Naive thymus-derived CD4-positive, alpha-beta T cell (primary cell): ENCODE measurements at regions not wholly inside any gene's neighbourhood (a gene's known extent, or its start where the extent isn't known, plus 50 kb on each side); places are given as distances from the start of the nearest gene placed in this dataset.

Experiments used
- ATAC-seq: fragments of 150-1000 bp; cut with Tn5 transposase; 2 replicates; pipeline ENCODE4 v1.10.0; 2021; ENCODE audit warnings: mild to moderate bottlenecking, moderate library complexity
- CTCF ChIA-PET: fragments of 350-600 bp; sonication (Branson Sonifier 250); formaldehyde crosslinking; loops from one replicate; lab custom pipeline; 2021; ENCODE audit warnings: antibody characterized with exemption; lab: Charles Lee
- POLR2A ChIA-PET: fragments of 350-600 bp; sonication (Branson Sonifier 250); formaldehyde crosslinking; loops from one replicate; lab custom pipeline; 2021; ENCODE audit warnings: antibody characterized with exemption, inconsistent platforms; lab: Charles Lee
- DNase-seq, 9 donors: peaks; one replicate each; pipeline versions ENCODE4 v3.0.0 to v3.0.0-alpha.2; 2020 to 2022; ENCODE audit warnings: mixed read lengths in 1 of 9
- H3K27ac ChIP-seq: one replicate; pipeline ENCODE4 v1.7.0; 2013; ENCODE audit warnings: mild to moderate bottlenecking, low read depth, low read length, moderate library complexity
- H3K27me3 ChIP-seq, 2 donors: one replicate each; pipeline ENCODE4 v1.7.0; 2013; ENCODE audit warnings: low read length in 2 of 2, mild to moderate bottlenecking in 2 of 2, moderate library complexity in 2 of 2; ENCODE audit not compliant: control insufficient read depth in 2 of 2, insufficient read depth in 2 of 2
- H3K36me3 ChIP-seq, 3 experiments: 1 replicate in 2 of 3; 2 replicates in 1 of 3; pipeline ENCODE4 v1.7.0; 2013; ENCODE audit warnings: low read length in 3 of 3, mild to moderate bottlenecking in 3 of 3, moderate library complexity in 1 of 3; ENCODE audit not compliant: insufficient read depth in 3 of 3, control insufficient read depth in 2 of 3
- H3K4me1 ChIP-seq, 2 donors: one replicate each; pipeline ENCODE4 v1.7.0; 2013; ENCODE audit warnings: low read length in 2 of 2, mild to moderate bottlenecking in 2 of 2, moderate library complexity in 1 of 2; ENCODE audit not compliant: control insufficient read depth in 2 of 2, insufficient read depth in 2 of 2
- H3K4me3 ChIP-seq: 2 replicates; pipeline ENCODE4 v1.7.0; 2013; ENCODE audit warnings: mild to moderate bottlenecking, low read length
- H3K9me3 ChIP-seq, 3 experiments: 1 replicate in 2 of 3; 2 replicates in 1 of 3; pipeline ENCODE4 v1.7.0; 2013; ENCODE audit warnings: low read length in 3 of 3; ENCODE audit not compliant: control insufficient read depth in 2 of 3
- H3K27ac Mint-ChIP-seq, 9 donors: one replicate each; pipeline ENCODE4 v1.8.0; 2020 to 2022; ENCODE audit warnings: mixed read lengths in 9 of 9, mild to moderate bottlenecking in 8 of 9, moderate library complexity in 5 of 9, inconsistent platforms in 2 of 9
- H3K27me3 Mint-ChIP-seq, 5 donors: one replicate each; pipeline ENCODE4 v1.8.0; 2021 to 2022; ENCODE audit warnings: mixed read lengths in 5 of 5, mild to moderate bottlenecking in 1 of 5
- H3K36me3 Mint-ChIP-seq, 5 donors: one replicate each; pipeline ENCODE4 v1.8.0; 2020 to 2022; ENCODE audit warnings: mixed read lengths in 5 of 5, mild to moderate bottlenecking in 3 of 5, inconsistent platforms in 1 of 5
- H3K4me1 Mint-ChIP-seq, 7 donors: one replicate each; pipeline ENCODE4 v1.8.0; 2020 to 2022; ENCODE audit warnings: mixed read lengths in 7 of 7, mild to moderate bottlenecking in 3 of 7, inconsistent platforms in 1 of 7
- H3K4me3 Mint-ChIP-seq, 10 donors: one replicate each; pipeline ENCODE4 v1.8.0; 2020 to 2022; ENCODE audit warnings: mild to moderate bottlenecking in 10 of 10, mixed read lengths in 10 of 10, moderate library complexity in 6 of 10, inconsistent platforms in 2 of 10
- H3K9me3 Mint-ChIP-seq, 11 donors: one replicate each; pipeline ENCODE4 v1.8.0; 2020 to 2022; ENCODE audit warnings: mixed read lengths in 11 of 11, mild to moderate bottlenecking in 4 of 11, inconsistent platforms in 1 of 11, moderate library complexity in 1 of 11
- intact Hi-C, 2 donors: fragments of 100-400 bp; cut with micrococcal nuclease; formaldehyde crosslinking; loops; one replicate each; pipeline ENCODE4 v1.15.1; 2023

DNA sequence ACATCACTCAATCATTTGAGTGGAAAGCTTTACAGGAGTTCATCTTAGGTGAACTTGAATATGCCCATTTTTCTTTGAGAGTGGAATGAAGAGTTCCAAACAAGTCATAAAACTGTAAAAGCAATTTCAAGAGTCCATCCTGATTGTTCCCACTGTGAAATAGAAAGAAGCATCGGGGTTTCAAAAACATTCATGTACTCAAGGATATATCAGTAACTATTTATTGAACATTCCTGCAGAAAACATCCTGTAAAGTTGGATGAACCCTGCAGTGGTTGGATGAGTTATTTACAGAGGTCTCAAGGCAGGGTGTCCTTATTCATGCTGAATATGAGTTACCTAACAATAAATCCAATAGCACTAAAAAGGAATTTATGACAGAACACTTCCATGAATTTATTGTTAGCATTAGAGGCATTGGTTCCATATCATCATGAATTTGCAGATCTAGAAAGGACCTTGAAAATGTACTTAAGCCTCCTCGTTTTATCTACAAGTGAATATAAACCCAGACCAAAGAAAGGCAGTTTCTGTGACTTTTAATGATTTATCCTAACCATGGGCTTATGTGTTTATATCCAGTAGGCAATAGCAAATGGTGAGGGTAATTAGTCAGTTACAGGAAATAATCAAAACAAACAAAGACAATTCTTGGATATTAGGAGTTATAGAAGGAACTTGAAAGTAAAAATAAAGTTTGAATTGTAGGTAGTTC is 361.9 kb upstream of the KCNMB2 start:
- Mint-ChIP-seq H3K27ac (no peak overlapping the region), H3K9me3 (no peaks in the 10 kb centered on the region), H3K27me3 (no peaks in the 10 kb centered on the region), H3K36me3 (no peaks in the 10 kb centered on the region), H3K4me3 (no peak overlapping the region), H3K4me1 (no peaks in the 10 kb centered on the region)
- no peaks in the 10 kb centered on the region for H3K9me3 ChIP-seq
- ATAC-seq, result no peak
- intact Hi-C loops, result no loop called here
- no peaks in the 10 kb centered on the region for H3K27me3 ChIP-seq
- H3K36me3 ChIP-seq, result no peaks in the 10 kb centered on the region
- ChIA-PET CTCF (no interaction called here), POLR2A (no interaction called here)
- no peak for DNase-seq
- H3K4me1 ChIP-seq, result no peaks in the 10 kb centered on the region
- no peak overlapping the region for H3K27ac ChIP-seq
- no peak overlapping the region for H3K4me3 ChIP-seq

DNA sequence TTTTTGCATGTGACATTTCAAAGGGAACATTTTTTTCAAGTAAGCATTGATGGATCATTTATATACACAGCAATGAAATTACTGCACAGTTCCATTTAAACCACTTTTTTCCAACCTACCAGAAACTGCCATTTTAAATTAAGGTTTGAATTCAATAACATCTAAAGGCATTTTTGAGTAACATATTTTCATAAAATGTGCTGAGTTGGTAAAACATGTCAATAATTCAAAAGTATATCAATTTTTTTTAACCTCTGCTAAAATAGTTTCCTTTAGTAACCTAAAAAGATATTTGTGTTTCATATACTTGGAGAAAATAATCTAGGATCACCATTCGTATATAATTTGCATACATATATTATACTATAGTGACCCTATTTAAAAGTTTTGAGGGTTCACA is 355.1 kb upstream of the KCNMB2 start:
- Mint-ChIP-seq H3K27ac (no peak overlapping the region), H3K27me3 (no peaks in the 10 kb centered on the region), H3K4me3 (no peak overlapping the region), H3K4me1 (no peaks in the 10 kb centered on the region), H3K36me3 (no peaks in the 10 kb centered on the region), H3K9me3 (peaks cover 0 to 5% (median 0%) of the 10 kb centered on the region in 11 donors)
- ChIA-PET POLR2A (no interaction called here), CTCF (no interaction called here)
- intact Hi-C loops, result no loop called here
- Histone ChIP-seq H3K36me3 (no peaks in the 10 kb centered on the region), H3K4me1 (no peaks in the 10 kb centered on the region), H3K9me3 (no peaks in the 10 kb centered on the region), H3K27ac (no peak overlapping the region), H3K4me3 (no peak overlapping the region), H3K27me3 (no peaks in the 10 kb centered on the region)
- ATAC-seq (no peak), DNase-seq (no peak)

DNA sequence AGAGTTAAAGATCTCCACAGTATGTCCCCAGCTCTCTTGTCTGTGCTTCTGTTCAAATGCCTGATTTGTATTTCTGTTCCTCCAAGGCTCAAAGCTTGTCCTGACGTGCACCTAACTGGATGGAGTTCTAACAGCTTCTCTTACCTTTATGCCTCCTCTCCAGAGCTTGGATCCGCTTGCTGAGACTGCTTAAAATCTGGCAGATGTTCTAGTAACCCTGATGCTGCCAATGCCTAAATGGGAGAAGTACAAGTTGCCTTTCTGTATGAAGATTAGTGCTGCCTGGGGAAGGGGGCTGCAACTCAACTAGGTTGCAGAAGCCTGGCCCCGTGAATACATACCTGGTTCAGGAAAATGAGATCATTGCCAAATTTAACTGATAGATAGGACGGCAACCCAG is 354.5 kb upstream of the KCNMB2 start:
- intact Hi-C loops, result no loop called here
- Histone ChIP-seq H3K36me3 (no peaks in the 10 kb centered on the region), H3K27ac (no peak overlapping the region), H3K27me3 (no peaks in the 10 kb centered on the region), H3K9me3 (no peaks in the 10 kb centered on the region), H3K4me3 (no peak overlapping the region), H3K4me1 (no peaks in the 10 kb centered on the region)
- DNase-seq (no peak), ATAC-seq (no peak)
- Mint-ChIP-seq H3K27me3 (no peaks in the 10 kb centered on the region), H3K9me3 (peaks cover 0 to 9% (median 0%) of the 10 kb centered on the region in 11 donors), H3K36me3 (no peaks in the 10 kb centered on the region), H3K27ac (no peak overlapping the region), H3K4me1 (no peaks in the 10 kb centered on the region), H3K4me3 (no peak overlapping the region)
- ChIA-PET CTCF (no interaction called here), POLR2A (no interaction called here)

DNA sequence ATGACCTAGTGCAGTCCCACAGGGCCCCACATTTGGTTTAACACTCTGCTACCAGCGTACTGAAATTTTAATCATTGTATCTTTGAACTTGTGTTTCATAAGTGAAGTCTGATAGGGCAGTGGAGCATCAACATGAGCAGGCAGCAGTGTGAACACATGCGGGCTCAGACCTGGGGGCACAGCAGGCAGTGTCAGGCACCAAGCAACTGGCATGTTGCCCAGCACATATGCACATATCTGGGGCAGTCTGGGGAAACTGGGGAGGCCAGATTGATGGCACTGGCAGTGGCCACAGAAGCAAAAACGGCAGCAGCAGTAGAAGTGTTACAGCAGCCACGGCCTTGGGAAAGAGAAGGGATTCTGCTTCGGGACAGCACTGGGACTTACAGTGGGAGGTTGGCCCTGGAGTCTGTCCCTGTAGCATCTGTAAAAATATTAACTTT is 353.9 kb upstream of the KCNMB2 start:
- ATAC-seq, result no peak
- Histone ChIP-seq H3K9me3 (no peaks in the 10 kb centered on the region), H3K27ac (no peak overlapping the region), H3K4me3 (no peak overlapping the region), H3K36me3 (no peaks in the 10 kb centered on the region), H3K27me3 (no peaks in the 10 kb centered on the region), H3K4me1 (no peaks in the 10 kb centered on the region)
- Mint-ChIP-seq H3K4me1 (peaks cover 0 to 1% (median 0%) of the 10 kb centered on the region in 7 donors), H3K9me3 (peaks cover 0 to 9% (median 0%) of the 10 kb centered on the region in 11 donors), H3K27ac (no peak overlapping the region), H3K36me3 (no peaks in the 10 kb centered on the region), H3K27me3 (no peaks in the 10 kb centered on the region), H3K4me3 (no peak overlapping the region)
- ChIA-PET POLR2A (no interaction called here), CTCF (no interaction called here)
- DNase-seq, result no peak
- intact Hi-C loops, result no loop called here

DNA sequence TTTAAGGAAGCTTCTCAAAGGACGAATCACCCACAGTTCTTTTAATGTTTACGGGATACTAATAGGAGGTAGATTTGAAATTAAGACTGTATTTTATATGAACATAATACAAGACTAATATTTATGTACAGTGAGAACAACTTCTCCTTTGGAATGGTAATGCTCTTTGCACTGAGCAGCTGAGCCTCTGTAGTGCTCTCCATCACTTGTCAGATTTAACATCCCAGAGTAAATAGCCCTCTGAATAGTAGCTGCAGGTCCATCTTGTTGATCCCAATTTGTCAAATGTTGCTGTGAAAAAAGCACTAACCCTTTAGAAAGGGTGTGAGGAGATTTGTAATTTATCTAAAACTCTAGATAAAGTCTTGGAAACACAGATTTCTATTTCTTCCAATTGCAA is 351.4 kb upstream of the KCNMB2 start:
- H3K9me3 ChIP-seq, result no peaks in the 10 kb centered on the region
- Mint-ChIP-seq H3K27me3 (no peaks in the 10 kb centered on the region), H3K9me3 (peaks cover 0 to 9% (median 0%) of the 10 kb centered on the region in 11 donors), H3K4me1 (peaks cover 0 to 7% (median 0%) of the 10 kb centered on the region in 7 donors), H3K4me3 (no peak overlapping the region), H3K27ac (no peak overlapping the region), H3K36me3 (no peaks in the 10 kb centered on the region)
- no peaks in the 10 kb centered on the region for H3K4me1 ChIP-seq
- no peak for DNase-seq
- no peaks in the 10 kb centered on the region for H3K36me3 ChIP-seq
- ChIA-PET CTCF (no interaction called here), POLR2A (no interaction called here)
- no peaks in the 10 kb centered on the region for H3K27me3 ChIP-seq
- no peak overlapping the region for H3K4me3 ChIP-seq
- no peak overlapping the region for H3K27ac ChIP-seq
- ATAC-seq, result no peak
- intact Hi-C loops, result no loop called here

DNA sequence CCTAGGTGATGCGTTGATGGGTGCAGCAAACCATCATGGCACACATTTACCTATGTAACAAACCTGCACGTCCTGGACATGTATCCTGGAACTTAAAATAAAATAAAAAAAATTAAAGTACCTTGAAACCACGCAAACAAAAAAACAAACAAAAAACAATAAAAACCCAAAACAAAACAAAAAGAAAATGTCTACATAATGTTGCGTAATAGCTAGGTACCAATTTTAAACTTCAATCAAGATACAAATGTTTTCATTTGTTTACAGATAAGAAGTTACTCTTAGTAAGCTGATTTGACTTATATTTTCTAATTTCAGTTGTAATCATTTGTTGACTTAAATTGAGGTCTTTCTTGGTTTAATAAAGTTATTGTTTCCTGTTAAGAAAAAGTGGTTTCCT is 349.6 kb upstream of the KCNMB2 start:
- no peaks in the 10 kb centered on the region for H3K36me3 ChIP-seq
- no peaks in the 10 kb centered on the region for H3K9me3 ChIP-seq
- no peak overlapping the region for H3K27ac ChIP-seq
- no peak overlapping the region for H3K4me3 ChIP-seq
- Mint-ChIP-seq H3K9me3 (peaks cover 0 to 9% (median 0%) of the 10 kb centered on the region in 11 donors), H3K4me3 (no peak overlapping the region), H3K27ac (no peak overlapping the region), H3K36me3 (no peaks in the 10 kb centered on the region), H3K27me3 (no peaks in the 10 kb centered on the region), H3K4me1 (peaks cover 0 to 7% (median 0%) of the 10 kb centered on the region in 7 donors)
- no peak for ATAC-seq
- DNase-seq, result no peak
- ChIA-PET POLR2A (no interaction called here), CTCF (no interaction called here)
- no peaks in the 10 kb centered on the region for H3K27me3 ChIP-seq
- no peaks in the 10 kb centered on the region for H3K4me1 ChIP-seq
- intact Hi-C loops, result no loop called here

DNA sequence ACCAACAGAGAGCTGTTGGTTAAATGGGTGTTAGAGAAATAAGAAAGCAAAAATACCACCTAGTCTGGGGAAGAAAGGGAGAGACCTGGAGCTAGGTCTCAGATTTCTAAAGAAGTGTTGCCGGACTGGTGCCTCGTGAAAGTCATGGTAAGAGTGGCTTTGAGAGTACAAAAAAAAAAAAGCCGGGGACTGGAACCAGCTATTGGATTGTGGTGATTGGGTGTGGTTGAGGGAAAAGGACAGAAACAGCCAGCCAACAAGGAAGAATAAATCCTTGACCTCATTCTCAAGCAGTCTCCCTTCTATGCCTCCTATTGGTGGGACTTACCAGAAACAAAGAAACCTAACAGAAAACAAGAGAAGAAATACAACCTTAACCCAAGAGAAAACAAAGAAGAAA is 346.4 kb upstream of the KCNMB2 start:
- Mint-ChIP-seq H3K36me3 (no peaks in the 10 kb centered on the region), H3K9me3 (peaks cover 0 to 9% (median 0%) of the 10 kb centered on the region in 11 donors), H3K4me3 (no peak overlapping the region), H3K4me1 (peaks cover 0 to 13% (median 6%) of the 10 kb centered on the region in 7 donors), H3K27me3 (no peaks in the 10 kb centered on the region), H3K27ac (no peak overlapping the region)
- H3K9me3 ChIP-seq, result no peaks in the 10 kb centered on the region
- ATAC-seq (no peak), DNase-seq (no peak)
- ChIA-PET CTCF (no interaction called here), POLR2A (no interaction called here)
- no peaks in the 10 kb centered on the region for H3K27me3 ChIP-seq
- intact Hi-C loops, result no loop called here
- peaks cover 0 to 4% of the 10 kb centered on the region in 2 donors for H3K4me1 ChIP-seq
- H3K36me3 ChIP-seq, result no peaks in the 10 kb centered on the region
- H3K4me3 ChIP-seq, result no peak overlapping the region
- H3K27ac ChIP-seq, result no peak overlapping the region
